Ascending aorta (tissue), 2 donors: ENCODE measurements at regions not wholly inside any gene's neighbourhood (a gene's known extent, or its start where the extent isn't known, plus 50 kb on each side); places are given as distances from the start of the nearest gene placed in this dataset.
A peak's percentile ranks its signal among the peaks of the same experiment; 100 is the strongest.

Experiments used
- DNase-seq, 2 donors: peaks; one replicate each; pipeline ENCODE4 v3.0.0-alpha.2; 2019; ENCODE audit warnings: low spot score in 2 of 2
- H3K27ac ChIP-seq, 2 donors: fragments of 200-600 bp; sonication (generic); one replicate each; pipeline ENCODE4 v1.5.1; 2016 to 2017; ENCODE audit warnings: mild to moderate bottlenecking in 1 of 2
- H3K27me3 ChIP-seq: fragments of 200-600 bp; sonication (generic); one replicate; pipeline ENCODE4 v1.5.1; 2017
- H3K36me3 ChIP-seq, 2 donors: fragments of 200-600 bp; sonication (generic); one replicate each; pipeline ENCODE4 v1.5.1; 2016
- H3K4me1 ChIP-seq, 2 donors: fragments of 200-600 bp; sonication (generic); one replicate each; pipeline ENCODE4 v1.5.1; 2016 to 2017; ENCODE audit warnings: mild to moderate bottlenecking in 1 of 2
- H3K4me3 ChIP-seq, 2 donors: fragments of 200-600 bp; sonication (generic); one replicate each; pipeline ENCODE4 v1.5.1; 2016 to 2017; ENCODE audit warnings: mild to moderate bottlenecking in 1 of 2
- H3K9me3 ChIP-seq, 2 donors: fragments of 200-600 bp; sonication (generic); one replicate each; pipeline ENCODE4 v1.5.1; 2016
- CTCF ChIP-seq, 3 experiments: fragments of 200-600 bp in 2 of 3; fragments of 450-650 bp in 1 of 3; sonication (generic) in 2 of 3; IDR thresholded peaks; one replicate each; pipeline ENCODE4 v1.5.1; 2016 to 2019; ENCODE audit warnings: antibody characterized with exemption in 3 of 3, mild to moderate bottlenecking in 1 of 3, moderate library complexity in 1 of 3
- intact Hi-C: fragments of 100-400 bp; cut with DNase I; formaldehyde crosslinking; loops from one replicate; pipeline ENCODE4 v1.15.1; 2023

GRCh38 chr9:17907779-17908508, 329.1 kb downstream of the SH3GL2 start:
- no peaks in the 10 kb centered on the region for H3K9me3 ChIP-seq
- peak overlapping the region; percentile 62 to 78 for H3K4me3 ChIP-seq
- intact Hi-C loops = loop anchor here (5.0 to 10.0 kb wide), 3 partner anchors 96 to 304 kb away; no protein-coding TSS in a partner anchor

GRCh38 chr9:17926246-17926645, 347.4 kb downstream of the SH3GL2 start:
- H3K27me3 ChIP-seq = no peaks in the 10 kb centered on the region
- no peak overlapping the region for H3K27ac ChIP-seq
- no peaks in the 10 kb centered on the region for H3K9me3 ChIP-seq
- H3K4me3 ChIP-seq = no peak overlapping the region
- no peaks in the 10 kb centered on the region for H3K4me1 ChIP-seq
- no peak for DNase-seq
- no peak for TF ChIP-seq CTCF (IDR thresholded peaks at IDR 0.05)
- no peaks in the 10 kb centered on the region for H3K36me3 ChIP-seq
- intact Hi-C loops = no loop called here

More at GRCh38 chr9:17907779-17908508, 329.1 kb downstream of the SH3GL2 start:
- DNase-seq = no peak
- Histone ChIP-seq H3K4me1 (peaks cover 4% of the 10 kb centered on the region in 2 donors), H3K27ac (peak overlapping the region; percentile 88 to 95), H3K27me3 (no peaks in the 10 kb centered on the region), H3K36me3 (no peaks in the 10 kb centered on the region)
- TF ChIP-seq CTCF (IDR thresholded peaks at IDR 0.05) = no peak

GRCh38 chr9:17927616-17928015, 348.8 kb downstream of the SH3GL2 start:
- TF ChIP-seq CTCF (IDR thresholded peaks at IDR 0.05) = no peak
- H3K4me1 ChIP-seq = no peaks in the 10 kb centered on the region
- intact Hi-C loops = no loop called here

GRCh38 chr9:17928228-17928627, 349.4 kb downstream of the SH3GL2 start:
- intact Hi-C loops = no loop called here
- no peaks in the 10 kb centered on the region for H3K36me3 ChIP-seq

More at GRCh38 chr9:17927616-17928015, 348.8 kb downstream of the SH3GL2 start:
- DNase-seq = no peak
- Histone ChIP-seq H3K27me3 (no peaks in the 10 kb centered on the region), H3K27ac (no peak overlapping the region), H3K9me3 (no peaks in the 10 kb centered on the region), H3K4me3 (no peak overlapping the region), H3K36me3 (no peaks in the 10 kb centered on the region)

GRCh38 chr9:17928768-17929167, 349.9 kb downstream of the SH3GL2 start:
- H3K27ac ChIP-seq = no peak overlapping the region
- no peak for DNase-seq
- intact Hi-C loops = no loop called here
- no peaks in the 10 kb centered on the region for H3K9me3 ChIP-seq
- H3K27me3 ChIP-seq = no peaks in the 10 kb centered on the region
- H3K4me3 ChIP-seq = no peak overlapping the region
- TF ChIP-seq CTCF (IDR thresholded peaks at IDR 0.05) = no peak
- H3K4me1 ChIP-seq = no peaks in the 10 kb centered on the region
- no peaks in the 10 kb centered on the region for H3K36me3 ChIP-seq

More at GRCh38 chr9:17928228-17928627, 349.4 kb downstream of the SH3GL2 start:
- no peaks in the 10 kb centered on the region for H3K9me3 ChIP-seq
- no peaks in the 10 kb centered on the region for H3K27me3 ChIP-seq
- TF ChIP-seq CTCF (IDR thresholded peaks at IDR 0.05) = no peak
- no peak for DNase-seq
- H3K4me1 ChIP-seq = no peaks in the 10 kb centered on the region
- H3K27ac ChIP-seq = no peak overlapping the region
- no peak overlapping the region for H3K4me3 ChIP-seq
